Progenitor cell of endocrine pancreas (in vitro differentiated cells): ENCODE measurements at regions not wholly inside any gene's neighbourhood (a gene's known extent, or its start where the extent isn't known, plus 50 kb on each side); places are given as distances from the start of the nearest gene placed in this dataset.

Experiments used
- DNase-seq: peaks from one replicate; pipeline ENCODE4 v3.0.0; 2021; ENCODE audit warnings: low spot score; ENCODE audit not compliant: unreplicated experiment
- H3K27ac Mint-ChIP-seq: 2 replicates; pipeline ENCODE4 v1.8.0; 2021; ENCODE audit warnings: mild to moderate bottlenecking, moderate library complexity, mixed read lengths
- H3K27me3 Mint-ChIP-seq: 2 replicates; pipeline ENCODE4 v1.8.0; 2021; ENCODE audit warnings: mixed read lengths
- H3K36me3 Mint-ChIP-seq: 2 replicates; pipeline ENCODE4 v1.8.0; 2022; ENCODE audit warnings: mixed read lengths; ENCODE audit not compliant: insufficient read depth
- H3K4me1 Mint-ChIP-seq: 2 replicates; pipeline ENCODE4 v1.8.0; 2021; ENCODE audit warnings: low read depth, mixed read lengths
- H3K4me3 Mint-ChIP-seq: 2 replicates; pipeline ENCODE4 v1.8.0; 2021; ENCODE audit warnings: low read depth, mild to moderate bottlenecking, moderate library complexity, mixed read lengths
- H3K9me3 Mint-ChIP-seq: 2 replicates; pipeline ENCODE4 v1.8.0; 2021; ENCODE audit warnings: low read depth, mixed read lengths
- TF ChIP-seq, protein P1 (sequence below): fragments of 200-600 bp; sonication (generic); IDR thresholded peaks from one replicate; pipeline ENCODE4 v1.5.0; 2021; ENCODE audit warnings: antibody characterized with exemption, mild to moderate bottlenecking; ENCODE audit not compliant: unreplicated experiment

DNA sequence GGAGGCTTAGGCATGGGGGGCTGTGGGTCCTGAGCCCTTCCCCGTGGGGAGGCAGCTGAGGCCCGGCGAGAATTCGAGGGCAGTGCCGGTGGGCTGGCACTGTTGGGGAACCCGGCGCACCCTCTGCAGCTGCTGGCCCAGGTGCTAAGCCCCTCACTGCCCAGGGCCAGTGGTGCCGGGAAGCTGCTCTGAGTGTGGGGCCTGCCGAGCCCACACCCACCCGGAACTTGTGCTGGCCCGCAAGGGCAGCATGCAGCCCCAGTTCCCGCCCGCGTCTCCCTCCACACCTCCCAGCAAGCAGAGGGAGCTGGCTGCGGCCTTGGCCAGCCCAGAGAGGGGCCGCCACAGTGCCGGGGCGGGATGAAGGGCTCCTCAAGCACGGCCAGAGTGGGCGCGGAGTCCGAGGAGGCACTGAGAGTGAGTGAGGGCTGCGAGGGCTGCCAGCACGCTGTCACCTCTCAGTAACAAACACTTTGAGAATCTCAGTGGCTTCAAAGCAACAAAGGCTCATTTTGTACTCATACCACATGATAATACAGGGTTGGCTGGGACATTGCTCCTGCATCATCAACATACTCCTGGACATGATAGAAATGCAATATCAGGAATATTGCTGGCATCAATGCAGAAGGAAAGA lies 265.7 kb upstream of the ANKRD55 start:
- Mint-ChIP-seq H3K27ac (no peak overlapping the region), H3K36me3 (no peaks in the 10 kb centered on the region), H3K9me3 (no peaks in the 10 kb centered on the region), H3K4me3 (no peak overlapping the region), H3K27me3 (peaks cover 29% of the 10 kb centered on the region), H3K4me1 (peaks cover 9% of the 10 kb centered on the region)
- DNase-seq, result no peak
- TF ChIP-seq, protein P1, sequence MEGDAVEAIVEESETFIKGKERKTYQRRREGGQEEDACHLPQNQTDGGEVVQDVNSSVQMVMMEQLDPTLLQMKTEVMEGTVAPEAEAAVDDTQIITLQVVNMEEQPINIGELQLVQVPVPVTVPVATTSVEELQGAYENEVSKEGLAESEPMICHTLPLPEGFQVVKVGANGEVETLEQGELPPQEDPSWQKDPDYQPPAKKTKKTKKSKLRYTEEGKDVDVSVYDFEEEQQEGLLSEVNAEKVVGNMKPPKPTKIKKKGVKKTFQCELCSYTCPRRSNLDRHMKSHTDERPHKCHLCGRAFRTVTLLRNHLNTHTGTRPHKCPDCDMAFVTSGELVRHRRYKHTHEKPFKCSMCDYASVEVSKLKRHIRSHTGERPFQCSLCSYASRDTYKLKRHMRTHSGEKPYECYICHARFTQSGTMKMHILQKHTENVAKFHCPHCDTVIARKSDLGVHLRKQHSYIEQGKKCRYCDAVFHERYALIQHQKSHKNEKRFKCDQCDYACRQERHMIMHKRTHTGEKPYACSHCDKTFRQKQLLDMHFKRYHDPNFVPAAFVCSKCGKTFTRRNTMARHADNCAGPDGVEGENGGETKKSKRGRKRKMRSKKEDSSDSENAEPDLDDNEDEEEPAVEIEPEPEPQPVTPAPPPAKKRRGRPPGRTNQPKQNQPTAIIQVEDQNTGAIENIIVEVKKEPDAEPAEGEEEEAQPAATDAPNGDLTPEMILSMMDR, result no peak

DNA sequence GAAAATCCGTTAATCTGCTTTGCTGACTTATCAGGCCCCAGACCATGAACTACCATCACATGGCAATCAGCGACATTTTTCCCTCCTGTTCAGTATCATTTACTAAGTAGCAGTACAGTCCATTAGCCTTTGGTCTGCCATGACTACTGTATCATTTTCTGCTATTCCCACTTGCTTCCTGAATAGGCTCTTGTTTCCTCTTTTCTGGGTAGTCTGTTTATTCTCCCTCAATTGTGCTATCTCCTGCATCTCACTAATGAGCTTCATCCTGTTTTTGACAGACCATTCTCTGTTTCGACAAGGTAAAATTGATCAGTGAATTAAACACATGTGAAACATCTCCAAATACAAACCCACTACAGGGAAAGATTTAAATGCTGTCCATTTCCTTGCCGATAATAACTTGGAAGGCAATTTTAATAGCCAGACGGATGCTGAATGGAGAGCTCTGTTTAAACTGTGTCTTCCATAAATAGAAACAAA lies 263.5 kb upstream of the ANKRD55 start:
- Mint-ChIP-seq H3K4me3 (no peak overlapping the region), H3K27me3 (peaks cover 49% of the 10 kb centered on the region), H3K4me1 (peaks cover 10% of the 10 kb centered on the region), H3K9me3 (no peaks in the 10 kb centered on the region), H3K36me3 (no peaks in the 10 kb centered on the region), H3K27ac (no peak overlapping the region)
- TF ChIP-seq, protein P1, result no peak
- no peak for DNase-seq

DNA sequence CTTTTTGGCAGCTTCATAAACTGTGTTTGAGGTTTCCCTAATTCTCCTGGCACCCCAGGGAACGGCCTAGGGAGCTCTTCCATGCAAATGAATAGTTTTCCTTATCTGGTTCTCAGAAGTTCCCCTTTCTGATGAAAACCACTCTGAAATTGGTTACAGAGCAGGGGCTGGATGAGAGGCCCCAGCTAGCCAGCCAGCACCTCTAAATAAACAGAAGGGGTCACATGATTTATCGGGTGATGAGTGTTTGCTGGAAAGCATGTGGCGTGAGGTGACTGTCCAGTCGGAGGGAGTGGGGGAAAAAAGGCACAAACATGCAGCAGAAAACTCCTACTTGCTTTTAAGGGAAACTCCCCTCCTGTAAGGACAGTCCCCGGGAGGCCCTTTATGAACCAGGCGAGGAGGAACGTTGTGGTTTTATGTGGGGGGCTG lies 261.2 kb upstream of the ANKRD55 start:
- Mint-ChIP-seq H3K27me3 (peaks cover 44% of the 10 kb centered on the region), H3K4me1 (peaks cover 25% of the 10 kb centered on the region)

DNA sequence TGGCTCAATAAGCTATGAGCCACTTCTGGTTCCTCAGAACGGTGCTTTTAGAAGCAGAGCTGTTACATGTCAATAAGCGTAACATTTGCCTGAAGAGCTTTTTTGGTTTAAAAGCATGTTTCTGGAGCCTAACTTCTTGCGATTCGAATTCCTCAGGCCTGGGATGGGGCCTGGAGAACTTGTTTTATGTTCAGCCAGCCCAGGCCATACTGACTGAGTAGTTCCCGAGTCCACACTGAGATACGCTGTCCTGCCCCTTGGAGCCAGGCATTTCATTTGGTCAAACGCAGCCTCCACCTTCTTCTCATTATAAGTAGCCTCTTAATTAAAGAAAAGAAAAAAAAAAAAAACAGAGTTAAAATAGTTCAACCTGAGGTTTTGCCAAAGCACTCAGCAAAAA lies 260.6 kb upstream of the ANKRD55 start:
- Mint-ChIP-seq H3K4me3 (no peak overlapping the region), H3K27me3 (peaks cover 44% of the 10 kb centered on the region), H3K36me3 (no peaks in the 10 kb centered on the region), H3K27ac (no peak overlapping the region), H3K9me3 (no peaks in the 10 kb centered on the region), H3K4me1 (peaks cover 25% of the 10 kb centered on the region)
- TF ChIP-seq, protein P1, result no peak
- DNase-seq, result no peak

More for the DNA sequence above, 261.2 kb upstream of the ANKRD55 start:
- DNase-seq, result no peak
- no peaks in the 10 kb centered on the region for H3K36me3 Mint-ChIP-seq
- TF ChIP-seq, protein P1, result no peak
- no peaks in the 10 kb centered on the region for H3K9me3 Mint-ChIP-seq
- no peak overlapping the region for H3K4me3 Mint-ChIP-seq
- no peak overlapping the region for H3K27ac Mint-ChIP-seq

DNA sequence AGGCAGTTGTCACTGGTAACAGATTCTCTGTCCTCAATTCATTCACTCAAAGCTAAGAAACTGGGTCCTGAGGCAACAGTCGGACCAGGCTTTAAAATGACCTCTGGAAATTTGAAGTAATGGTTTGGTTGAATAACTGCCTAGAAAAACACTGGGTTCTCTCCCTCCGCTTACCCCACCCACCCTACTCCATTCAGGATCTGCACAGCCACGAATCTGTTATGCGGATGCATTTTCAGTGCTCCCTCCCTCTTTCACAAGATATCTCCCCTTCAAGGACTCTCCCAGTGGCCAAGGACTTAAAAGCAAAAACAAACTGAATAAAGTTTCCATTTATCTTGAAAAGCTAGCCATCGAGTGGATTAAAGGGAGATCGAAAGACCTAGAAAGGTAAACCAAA lies 260.2 kb upstream of the ANKRD55 start:
- Mint-ChIP-seq H3K27me3 (peaks cover 44% of the 10 kb centered on the region), H3K27ac (peak overlapping the region; percentile 24), H3K36me3 (no peaks in the 10 kb centered on the region), H3K4me1 (peaks cover 25% of the 10 kb centered on the region), H3K4me3 (no peak overlapping the region), H3K9me3 (peaks cover 4% of the 10 kb centered on the region)
- no peak for DNase-seq
- TF ChIP-seq, protein P1, result no peak
